ENCODE measurements at regions not wholly inside any gene's neighbourhood (a gene's known extent, or its start where the extent isn't known, plus 50 kb on each side); places are given as distances from the start of the nearest gene placed in this dataset.
"Not testable (repeated sequence)": the region's sequence is repeated elsewhere in the genome, so short reads cannot be mapped to it uniquely, and the experiment has no call there.

- no peak overlapping the region for H3K4me3 ChIP-seq (ENCODE audit: control insufficient read depth, low read depth, low read length)
- no peak for TF ChIP-seq CTCF (conservative IDR thresholded peaks at IDR 0.05; ENCODE audit: control insufficient read depth, insufficient read depth, low read depth, low read length)
- DNase-seq (ENCODE audit: low read depth) = no peak
These were observed 617.8 kb downstream of the TRIB2 start for GRCh38 chr2:13334545-13334944.

GRCh38 chr2:13335862-13336535 is 619.3 kb downstream of the TRIB2 start:
- TF ChIP-seq CTCF (conservative IDR thresholded peaks at IDR 0.05; ENCODE audit: control insufficient read depth, insufficient read depth, low read depth, low read length) = no peak
- DNase-seq (ENCODE audit: low read depth) = no peak
- no peak overlapping the region for H3K4me3 ChIP-seq (ENCODE audit: control insufficient read depth, low read depth, low read length)

- H3K4me3 ChIP-seq (ENCODE audit: control insufficient read depth, low read depth, low read length) = no peak overlapping the region
- DNase-seq (ENCODE audit: low read depth) = no peak
- TF ChIP-seq CTCF (conservative IDR thresholded peaks at IDR 0.05; ENCODE audit: control insufficient read depth, insufficient read depth, low read depth, low read length) = no peak
These were observed 634.3 kb downstream of the TRIB2 start for GRCh38 chr2:13351068-13351467.

GRCh38 chr2:13353083-13353482 is 636.3 kb downstream of the TRIB2 start:
- no peak for DNase-seq (ENCODE audit: low read depth)
- TF ChIP-seq CTCF (conservative IDR thresholded peaks at IDR 0.05; ENCODE audit: control insufficient read depth, insufficient read depth, low read depth, low read length) = no peak
- H3K4me3 ChIP-seq (ENCODE audit: control insufficient read depth, low read depth, low read length) = no peak overlapping the region

GRCh38 chr2:13354031-13354430 is 637.3 kb downstream of the TRIB2 start:
- TF ChIP-seq CTCF (conservative IDR thresholded peaks at IDR 0.05; ENCODE audit: control insufficient read depth, insufficient read depth, low read depth, low read length) = no peak
- DNase-seq (ENCODE audit: low read depth) = no peak

GRCh38 chr2:13381928-13382327 is 665.2 kb downstream of the TRIB2 start:
- H3K4me3 ChIP-seq (ENCODE audit: control insufficient read depth, low read depth, low read length); DNase-seq (ENCODE audit: low read depth): not testable (repeated sequence)

More at GRCh38 chr2:13354031-13354430, 637.3 kb downstream of the TRIB2 start:
- no peak overlapping the region for H3K4me3 ChIP-seq (ENCODE audit: control insufficient read depth, low read depth, low read length)

GRCh38 chr2:13389172-13389571 is 672.4 kb downstream of the TRIB2 start:
- DNase-seq (ENCODE audit: low read depth); H3K4me3 ChIP-seq (ENCODE audit: control insufficient read depth, low read depth, low read length): not testable (repeated sequence)

GRCh38 chr2:13390676-13391075 is 673.9 kb downstream of the TRIB2 start:
- DNase-seq (ENCODE audit: low read depth) = no peak
- TF ChIP-seq CTCF (conservative IDR thresholded peaks at IDR 0.05; ENCODE audit: control insufficient read depth, insufficient read depth, low read depth, low read length) = no peak
- no peak overlapping the region for H3K4me3 ChIP-seq (ENCODE audit: control insufficient read depth, low read depth, low read length)

All from fibroblast of mammary gland (primary cell).